H1 (cell line): ENCODE measurements at regions not wholly inside any gene's neighbourhood (a gene's known extent, or its start where the extent isn't known, plus 50 kb on each side); places are given as distances from the start of the nearest gene placed in this dataset.
A peak's percentile ranks its signal among the peaks of the same experiment; 100 is the strongest.
"Not testable (repeated sequence)": the region's sequence is repeated elsewhere in the genome, so short reads cannot be mapped to it uniquely, and the experiment has no call there.

Experiments
- CTCF ChIA-PET: fragments of 300-600 bp; sonication (Branson Sonifier 250); formaldehyde crosslinking; loops from one replicate; lab custom pipeline; 2021; ENCODE audit not compliant: partially characterized antibody; lab: Charles Lee
- POLR2A ChIA-PET: fragments of 300-600 bp; sonication (Branson Sonifier 250); formaldehyde crosslinking; loops from one replicate; lab custom pipeline; 2021; ENCODE audit warnings: inconsistent platforms; ENCODE audit not compliant: partially characterized antibody; lab: Charles Lee
- DNase-seq, 2 experiments: peaks; one replicate each; pipeline versions ENCODE4 v3.0.0 to v3.0.0-alpha.2; 2010 to 2022; ENCODE audit warnings: low spot score in 2 of 2, low read depth in 1 of 2, mixed read lengths in 1 of 2
- FAIRE-seq: peaks from 2 replicates; lab custom pipeline; 2011; peaks lifted over from hg19 to GRCh38; lab: Jason Lieb, UNC
- H2AFZ ChIP-seq: 2 replicates; pipeline ENCODE4 v1.8.1; 2012; ENCODE audit warnings: low read length, inconsistent platforms
- H2AK5ac ChIP-seq: 2 replicates; pipeline ENCODE4 v1.6.1; 2013; ENCODE audit warnings: low read depth, low read length
- H2BK120ac ChIP-seq: replicated peaks from 2 replicates; pipeline ENCODE3; 2013; ENCODE audit warnings: low read depth, low read length, inconsistent platforms
- H2BK12ac ChIP-seq: 2 replicates; pipeline ENCODE4 v1.6.1; 2013; ENCODE audit warnings: low read depth, low read length
- H2BK15ac ChIP-seq: 2 replicates; pipeline ENCODE4 v1.6.1; 2013; ENCODE audit warnings: low read length
- H2BK20ac ChIP-seq: 2 replicates; pipeline ENCODE4 v1.6.1; 2013; ENCODE audit warnings: low read length
- H2BK5ac ChIP-seq: 2 replicates; pipeline ENCODE4 v1.6.1; 2013; ENCODE audit warnings: low read depth, low read length
- H3K14ac ChIP-seq: 2 replicates; pipeline ENCODE4 v1.6.1; 2013; ENCODE audit warnings: inconsistent platforms; ENCODE audit not compliant: insufficient read length
- H3K18ac ChIP-seq: 2 replicates; pipeline ENCODE4 v1.6.1; 2013; ENCODE audit warnings: low read length; ENCODE audit errors: extremely low read depth
- H3K23ac ChIP-seq: 2 replicates; pipeline ENCODE4 v1.6.1; 2013; ENCODE audit warnings: inconsistent platforms; ENCODE audit not compliant: insufficient read length
- H3K23me2 ChIP-seq: 2 replicates; pipeline ENCODE4 v1.6.1; 2013; ENCODE audit warnings: low read depth, low read length
- H3K27ac ChIP-seq: 2 replicates; pipeline ENCODE4 v1.6.1; 2011; ENCODE audit warnings: low read depth, low read length, inconsistent platforms
- H3K27me3 ChIP-seq, 4 experiments: replicated peaks in 1 of 4; 1 replicate in 1 of 4; 2 replicates in 3 of 4; pipeline versions ENCODE4 v1.6.1 to v1.8.1; 2011 to 2013; ENCODE audit warnings: low read length in 3 of 4, mild to moderate bottlenecking in 3 of 4, inconsistent platforms in 2 of 4, mixed read lengths in 2 of 4, moderate library complexity in 1 of 4; ENCODE audit not compliant: control insufficient read depth in 3 of 4, insufficient read depth in 3 of 4; ENCODE audit errors: extremely low read depth in 1 of 4
- H3K36me3 ChIP-seq, 4 experiments: 2 replicates each; pipeline versions ENCODE4 v1.6.1 to v1.8.1; 2011 to 2013; ENCODE audit warnings: mild to moderate bottlenecking in 4 of 4, low read length in 3 of 4, moderate library complexity in 2 of 4, control low read depth in 1 of 4, inconsistent platforms in 1 of 4; ENCODE audit not compliant: insufficient read depth in 4 of 4, control insufficient read depth in 2 of 4
- H3K4ac ChIP-seq: replicated peaks from 2 replicates; pipeline ENCODE3; 2013; ENCODE audit warnings: low read length, low read depth, mixed read lengths, inconsistent platforms; ENCODE audit not compliant: insufficient read length
- H3K4me1 ChIP-seq, 4 experiments: replicated peaks in 1 of 4; 1 replicate in 1 of 4; 2 replicates in 3 of 4; pipeline versions ENCODE4 v1.6.1 to v1.8.1; 2011 to 2013; ENCODE audit warnings: low read length in 3 of 4, inconsistent platforms in 2 of 4, mixed read lengths in 1 of 4; ENCODE audit not compliant: insufficient read depth in 4 of 4, control insufficient read depth in 3 of 4
- H3K4me2 ChIP-seq, 2 experiments: 2 replicates each; pipeline versions ENCODE4 v1.6.1 to v1.8.1; 2011 to 2013; ENCODE audit warnings: low read depth in 2 of 2, low read length in 2 of 2, control low read depth in 1 of 2, inconsistent platforms in 1 of 2, mild to moderate bottlenecking in 1 of 2; ENCODE audit not compliant: insufficient read depth in 1 of 2
- H3K4me3 ChIP-seq, 4 experiments: fragments of 200-600, 300-600 bp in 1 of 4; sonication (generic), shearing (Covaris generic), sonication (Bioruptor Twin) in 1 of 4; 2 replicates each; pipeline versions ENCODE4 v1.5.1 to v1.8.1; 2011 to 2016; ENCODE audit warnings: low read length in 4 of 4, low read depth in 3 of 4, control low read depth in 2 of 4, inconsistent platforms in 2 of 4, mild to moderate bottlenecking in 2 of 4, mixed read lengths in 1 of 4, moderate library complexity in 1 of 4; ENCODE audit not compliant: insufficient read depth in 2 of 4; ENCODE audit errors: extremely low read depth in 1 of 4
- H3K56ac ChIP-seq: replicated peaks from 2 replicates; pipeline ENCODE3; 2013; ENCODE audit warnings: low read depth, mild to moderate bottlenecking, mixed read lengths, low read length, inconsistent platforms; ENCODE audit not compliant: insufficient read length
- H3K79me1 ChIP-seq: 2 replicates; pipeline ENCODE4 v1.6.1; 2013; ENCODE audit warnings: low read depth, low read length, control low read depth
- H3K79me2 ChIP-seq, 2 experiments: 2 replicates each; pipeline versions ENCODE4 v1.6.1 to v1.8.1; 2012 to 2013; ENCODE audit warnings: low read length in 2 of 2, mild to moderate bottlenecking in 2 of 2, inconsistent platforms in 1 of 2; ENCODE audit not compliant: insufficient read depth in 2 of 2, control insufficient read depth in 1 of 2
- H3K9ac ChIP-seq, 4 experiments: replicated peaks in 1 of 4; 1 replicate in 1 of 4; 2 replicates in 3 of 4; pipeline versions ENCODE4 v1.6.1 to v1.8.1; 2011 to 2013; ENCODE audit warnings: low read depth in 3 of 4, low read length in 3 of 4, control low read depth in 2 of 4, mild to moderate bottlenecking in 2 of 4, moderate library complexity in 2 of 4, inconsistent platforms in 1 of 4; ENCODE audit errors: extremely low read depth in 1 of 4
- H3K9me3 ChIP-seq, 2 experiments: 2 replicates each; pipeline versions ENCODE4 v1.6.1 to v1.8.1; 2012 to 2013; ENCODE audit warnings: mild to moderate bottlenecking in 2 of 2, moderate library complexity in 2 of 2, control low read depth in 1 of 2, inconsistent platforms in 1 of 2, low read depth in 1 of 2, low read length in 1 of 2, mixed read lengths in 1 of 2; ENCODE audit not compliant: insufficient read depth in 2 of 2
- H4K20me1 ChIP-seq, 2 experiments: replicated peaks in 1 of 2; 2 replicates each; pipeline versions ENCODE3 to v1.8.1; 2011 to 2013; ENCODE audit warnings: inconsistent platforms in 2 of 2, low read length in 2 of 2, mild to moderate bottlenecking in 1 of 2; ENCODE audit not compliant: insufficient read depth in 2 of 2, control insufficient read depth in 1 of 2
- H4K5ac ChIP-seq: 2 replicates; pipeline ENCODE4 v1.6.1; 2013; ENCODE audit warnings: low read length, low read depth, mixed read lengths, inconsistent platforms; ENCODE audit not compliant: insufficient read length
- H4K8ac ChIP-seq: 2 replicates; pipeline ENCODE4 v1.8.0; 2013; ENCODE audit warnings: mild to moderate bottlenecking, moderate library complexity, low read length, inconsistent platforms; ENCODE audit not compliant: insufficient read depth; ENCODE audit errors: extremely low read depth
- H4K91ac ChIP-seq: replicated peaks from 2 replicates; pipeline ENCODE3; 2013; ENCODE audit warnings: low read length, mixed read lengths, inconsistent platforms; ENCODE audit not compliant: insufficient read length
- CTCF ChIP-seq, 3 experiments: IDR thresholded peaks; 1 replicate in 2 of 3; 2 replicates in 1 of 3; pipeline versions ENCODE4 v1.5.1 to v1.6.1; 2011; ENCODE audit warnings: low read length in 3 of 3, mild to moderate bottlenecking in 3 of 3, inconsistent platforms in 2 of 3, low read depth in 1 of 3, moderate library complexity in 1 of 3; ENCODE audit not compliant: insufficient read depth in 1 of 3; ENCODE audit errors: control extremely low read depth in 1 of 3
- GABPA ChIP-seq: IDR thresholded peaks from 2 replicates; pipeline ENCODE4 v1.6.1; 2011; ENCODE audit warnings: mild to moderate bottlenecking, low read length, moderate library complexity, borderline replicate concordance; ENCODE audit not compliant: insufficient read depth
- RBBP5 ChIP-seq: IDR thresholded peaks from 2 replicates; pipeline ENCODE4 v1.7.1; 2012; ENCODE audit warnings: low read depth, mild to moderate bottlenecking, inconsistent platforms, low read length, moderate library complexity, borderline replicate concordance
- RNF2 ChIP-seq: fragments of 200-900, 300-1000 bp; sonication (generic); IDR thresholded peaks from 2 replicates; pipeline ENCODE4 v1.7.1; 2016; ENCODE audit warnings: borderline replicate concordance, low read depth, mild to moderate bottlenecking, antibody characterized with exemption, low read length; ENCODE audit not compliant: poor library complexity, severe bottlenecking; ENCODE audit errors: missing control alignments
- SP4 ChIP-seq: IDR thresholded peaks from 2 replicates; pipeline ENCODE4 v1.6.1; 2012; ENCODE audit warnings: low read length, inconsistent platforms
- WGBS, 2 experiments: shearing (Covaris generic) in 1 of 2; methylation state at CpG; one replicate each; pipeline versions ENCODE4 v1.1.6 to v1.1.7; 2013 to 2015; ENCODE audit warnings: low lambda C conversion rate in 2 of 2, mixed read lengths in 2 of 2, inconsistent platforms in 1 of 2, low coverage in 1 of 2, missing lambda C conversion rate in 1 of 2; ENCODE audit not compliant: insufficient replicate concordance in 2 of 2, insufficient coverage in 1 of 2, insufficient read length in 1 of 2; ENCODE audit errors: extremely low coverage in 1 of 2, missing lambda C conversion rate in 1 of 2; 5-methylcytosine and 5-hydroxymethylcytosine counted together

- no peak for TF ChIP-seq RNF2
- TF ChIP-seq CTCF (IDR thresholded peaks at IDR 0.05; ENCODE audit: control extremely low read depth in 1 of 3, insufficient read depth in 1 of 3, low read depth in 1 of 3, low read length in 3 of 3), result no peak
- no peak for TF ChIP-seq SP4
- no peak for TF ChIP-seq RBBP5
- no peak for TF ChIP-seq GABPA
Measured at GRCh38 chr5:143924311-143924978, 112.5 kb downstream of the HMHB1 start (continued).

- H4K91ac ChIP-seq, H3K23me2 ChIP-seq, H2BK15ac ChIP-seq, H4K8ac ChIP-seq, H2BK120ac ChIP-seq, H3K14ac ChIP-seq, H3K18ac ChIP-seq, H2BK12ac ChIP-seq, CTCF ChIA-PET, H3K23ac ChIP-seq, H3K27ac ChIP-seq, H4K5ac ChIP-seq, H3K4me2 ChIP-seq, FAIRE-seq, H3K4me1 ChIP-seq, H4K20me1 ChIP-seq, H2AFZ ChIP-seq, H3K4me3 ChIP-seq, H3K79me2 ChIP-seq, H2BK20ac ChIP-seq, H3K4ac ChIP-seq, DNase-seq, POLR2A ChIA-PET, H3K56ac ChIP-seq, H3K36me3 ChIP-seq, H3K9ac ChIP-seq, H3K79me1 ChIP-seq, H3K27me3 ChIP-seq, H3K9me3 ChIP-seq, H2AK5ac ChIP-seq: not testable (repeated sequence)
- 46% methylated on average over 2 of the region's 3 CpGs; no CpG with 5 or more reads in 1 of the 2 experiments for WGBS, 2 experiments
- H2BK5ac ChIP-seq, result 0 out of 2 replicates have a peak overlapping the region, but pooled peaks have one; percentile 62
Measured at GRCh38 chr5:143924979-143925325, 113.0 kb downstream of the HMHB1 start.
